ENCODE measurements at regions not wholly inside any gene's neighbourhood (a gene's known extent, or its start where the extent isn't known, plus 50 kb on each side); places are given as distances from the start of the nearest gene placed in this dataset.
"Not testable (repeated sequence)": the region's sequence is repeated elsewhere in the genome, so short reads cannot be mapped to it uniquely, and the experiment has no call there.

- Histone ChIP-seq H3K9me3 (ENCODE audit: control insufficient read depth in 2 of 2, insufficient read depth in 1 of 2, low read depth in 1 of 2, low read length in 1 of 2) (no peaks in the 10 kb centered on the region), H3K4me3 (ENCODE audit: low read depth in 1 of 2, low read length in 2 of 2) (no peak overlapping the region), H3K27me3 (ENCODE audit: control insufficient read depth in 1 of 2, insufficient read depth in 2 of 2, low read length in 2 of 2) (no peaks in the 10 kb centered on the region), H3K27ac (ENCODE audit: low read depth in 2 of 2, low read length in 1 of 2) (no peak overlapping the region), H3K4me1 (ENCODE audit: control insufficient read depth in 2 of 2, insufficient read depth in 2 of 2, low read length in 1 of 2) (no peaks in the 10 kb centered on the region), H3K36me3 (ENCODE audit: control insufficient read depth in 2 of 2, insufficient read depth in 2 of 2, low read length in 1 of 2) (no peaks in the 10 kb centered on the region)
Observed at GRCh38 chr6:94835264-94835663, 742.1 kb upstream of the MANEA start.

DNA sequence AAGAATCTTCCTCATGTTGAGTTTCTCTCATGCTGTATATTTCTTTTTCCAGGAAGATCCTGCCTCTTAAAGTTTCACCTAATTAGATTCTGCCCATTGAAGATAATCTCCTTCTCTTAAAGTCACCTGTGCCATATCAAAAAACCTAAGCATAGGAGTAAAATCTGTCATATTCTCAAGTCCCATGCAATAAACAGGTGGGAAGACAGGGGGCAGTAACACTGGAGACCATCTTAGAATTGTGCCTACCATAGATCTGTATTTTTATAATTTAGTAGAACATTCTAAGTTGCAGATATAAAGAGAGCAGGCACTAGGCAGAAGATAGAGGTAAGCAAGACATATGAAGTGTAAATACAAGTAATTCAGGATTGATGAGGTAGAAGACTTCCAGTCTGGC lies 763.5 kb upstream of the MANEA start:
- Histone ChIP-seq H3K4me3 (ENCODE audit: low read depth in 1 of 2, low read length in 2 of 2) (no peak overlapping the region), H3K9me3 (ENCODE audit: control insufficient read depth in 2 of 2, insufficient read depth in 1 of 2, low read depth in 1 of 2, low read length in 1 of 2) (no peaks in the 10 kb centered on the region), H3K4me1 (ENCODE audit: control insufficient read depth in 2 of 2, insufficient read depth in 2 of 2, low read length in 1 of 2) (no peaks in the 10 kb centered on the region), H3K27me3 (ENCODE audit: control insufficient read depth in 1 of 2, insufficient read depth in 2 of 2, low read length in 2 of 2) (no peaks in the 10 kb centered on the region), H3K36me3 (ENCODE audit: control insufficient read depth in 2 of 2, insufficient read depth in 2 of 2, low read length in 1 of 2) (no peaks in the 10 kb centered on the region), H3K27ac (ENCODE audit: low read depth in 2 of 2, low read length in 1 of 2) (no peak overlapping the region)

- WGBS, 2 donors: 40 to 42% methylated on average over 3 of the region's 3 CpGs
- Histone ChIP-seq H3K9me3 (ENCODE audit: control insufficient read depth in 2 of 2, insufficient read depth in 1 of 2, low read depth in 1 of 2, low read length in 1 of 2) (no peaks in the 10 kb centered on the region), H3K4me3 (ENCODE audit: low read depth in 1 of 2, low read length in 2 of 2) (no peak overlapping the region), H3K27me3 (ENCODE audit: control insufficient read depth in 1 of 2, insufficient read depth in 2 of 2, low read length in 2 of 2) (no peaks in the 10 kb centered on the region), H3K4me1 (ENCODE audit: control insufficient read depth in 2 of 2, insufficient read depth in 2 of 2, low read length in 1 of 2) (no peaks in the 10 kb centered on the region), H3K27ac (ENCODE audit: low read depth in 2 of 2, low read length in 1 of 2) (no peak overlapping the region), H3K36me3 (ENCODE audit: control insufficient read depth in 2 of 2, insufficient read depth in 2 of 2, low read length in 1 of 2) (no peaks in the 10 kb centered on the region)
Observed at GRCh38 chr6:94801344-94801743, 776.0 kb upstream of the MANEA start.

GRCh38 chr6:94785514-94785913 lies 791.8 kb upstream of the MANEA start:
- 75 to 80% methylated on average over 4 of the region's 4 CpGs for WGBS, 2 donors
- Histone ChIP-seq H3K9me3 (ENCODE audit: control insufficient read depth in 2 of 2, insufficient read depth in 1 of 2, low read depth in 1 of 2, low read length in 1 of 2) (no peaks in the 10 kb centered on the region), H3K4me1 (ENCODE audit: control insufficient read depth in 2 of 2, insufficient read depth in 2 of 2, low read length in 1 of 2) (no peaks in the 10 kb centered on the region), H3K36me3 (ENCODE audit: control insufficient read depth in 2 of 2, insufficient read depth in 2 of 2, low read length in 1 of 2) (no peaks in the 10 kb centered on the region), H3K27me3 (ENCODE audit: control insufficient read depth in 1 of 2, insufficient read depth in 2 of 2, low read length in 2 of 2) (no peaks in the 10 kb centered on the region), H3K27ac (ENCODE audit: low read depth in 2 of 2, low read length in 1 of 2) (no peak overlapping the region), H3K4me3 (ENCODE audit: low read depth in 1 of 2, low read length in 2 of 2) (no peak overlapping the region)

DNA sequence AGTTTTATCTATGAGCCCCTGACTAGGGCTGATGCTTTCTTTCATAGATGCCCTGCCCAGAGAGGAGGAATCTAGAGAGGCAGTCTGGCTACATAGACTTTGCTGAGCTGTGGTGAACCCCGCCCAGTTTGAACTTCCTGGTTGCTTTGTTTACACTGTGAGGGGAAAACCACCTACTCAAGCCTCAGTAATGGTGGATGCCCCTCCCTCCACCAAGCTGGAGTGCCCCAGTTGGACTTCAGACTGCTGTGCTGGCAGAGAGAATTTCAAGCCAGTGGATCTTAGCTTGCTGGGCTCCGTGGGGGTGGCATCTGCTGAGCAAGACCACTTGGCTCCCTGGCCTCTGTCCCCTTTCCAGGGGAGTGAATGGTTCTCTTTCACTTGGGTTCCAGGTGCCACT lies 792.3 kb upstream of the MANEA start:
- not testable (repeated sequence) for H3K9me3 ChIP-seq (ENCODE audit: control insufficient read depth in 2 of 2, insufficient read depth in 1 of 2, low read depth in 1 of 2, low read length in 1 of 2); H3K4me3 ChIP-seq (ENCODE audit: low read depth in 1 of 2, low read length in 2 of 2); H3K4me1 ChIP-seq (ENCODE audit: control insufficient read depth in 2 of 2, insufficient read depth in 2 of 2, low read length in 1 of 2); H3K27ac ChIP-seq (ENCODE audit: low read depth in 2 of 2, low read length in 1 of 2); H3K36me3 ChIP-seq (ENCODE audit: control insufficient read depth in 2 of 2, insufficient read depth in 2 of 2, low read length in 1 of 2); H3K27me3 ChIP-seq (ENCODE audit: control insufficient read depth in 1 of 2, insufficient read depth in 2 of 2, low read length in 2 of 2)
- WGBS, 2 donors: 68 to 75% methylated on average over 2 of the region's 2 CpGs

DNA sequence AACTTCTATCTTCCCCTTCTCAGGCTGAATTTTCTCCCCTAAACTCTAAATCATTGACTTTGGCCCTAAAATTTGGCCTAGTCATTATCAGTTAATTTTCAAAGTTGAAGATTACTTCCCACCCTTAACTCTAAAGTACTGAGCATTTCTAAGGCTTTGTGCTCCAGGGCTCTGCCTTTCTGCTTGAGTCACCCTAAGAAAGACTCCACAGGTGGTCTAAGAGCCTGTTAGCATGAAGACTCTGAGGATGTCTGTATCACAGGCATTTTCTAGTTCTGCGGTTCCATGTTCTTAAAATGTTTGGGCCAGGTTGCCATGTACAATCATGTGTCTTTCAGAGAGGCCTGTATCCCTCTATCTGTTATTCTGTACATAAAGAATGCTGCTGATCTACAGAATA lies 808.1 kb upstream of the MANEA start:
- Histone ChIP-seq H3K9me3 (ENCODE audit: control insufficient read depth in 2 of 2, insufficient read depth in 1 of 2, low read depth in 1 of 2, low read length in 1 of 2) (no peaks in the 10 kb centered on the region), H3K4me1 (ENCODE audit: control insufficient read depth in 2 of 2, insufficient read depth in 2 of 2, low read length in 1 of 2) (no peaks in the 10 kb centered on the region), H3K27me3 (ENCODE audit: control insufficient read depth in 1 of 2, insufficient read depth in 2 of 2, low read length in 2 of 2) (no peaks in the 10 kb centered on the region), H3K27ac (ENCODE audit: low read depth in 2 of 2, low read length in 1 of 2) (no peak overlapping the region), H3K4me3 (ENCODE audit: low read depth in 1 of 2, low read length in 2 of 2) (no peak overlapping the region), H3K36me3 (ENCODE audit: control insufficient read depth in 2 of 2, insufficient read depth in 2 of 2, low read length in 1 of 2) (no peaks in the 10 kb centered on the region)
- 86 to 88% methylated on average over 1 of the region's 1 CpG for WGBS, 2 donors

DNA sequence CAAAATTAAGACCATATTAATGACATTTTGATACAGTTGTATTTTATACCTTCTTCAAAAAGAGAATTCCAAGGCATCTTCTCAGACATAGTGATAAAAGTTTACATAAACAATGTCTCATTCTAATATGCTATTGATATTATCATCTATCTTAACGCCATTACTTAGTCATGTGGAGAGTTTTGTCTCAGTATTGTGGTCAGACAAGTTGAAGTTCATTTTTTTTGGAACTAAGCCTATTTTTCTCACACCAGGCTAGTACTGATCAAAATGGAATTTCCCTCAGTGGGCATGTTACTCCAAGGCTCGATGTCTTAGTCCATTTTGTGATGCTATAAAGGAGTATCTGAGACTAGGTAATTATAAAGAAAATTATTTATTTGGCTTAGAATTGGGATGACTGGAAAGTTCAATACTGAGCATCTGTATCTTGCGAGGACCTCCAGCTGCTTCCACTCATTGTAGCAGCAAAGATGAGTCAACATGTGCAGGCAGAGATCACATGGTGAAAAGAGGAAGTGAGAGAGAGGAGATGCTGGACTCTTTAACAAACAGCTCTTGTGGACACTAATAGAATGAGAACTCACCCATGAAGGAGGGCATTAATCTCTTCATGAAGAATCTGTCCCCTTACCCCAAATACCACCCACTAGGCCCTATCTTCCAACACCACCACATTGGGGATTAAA lies 825.5 kb upstream of the MANEA start:
- no peak overlapping the region for H3K27ac ChIP-seq (ENCODE audit: low read depth in 2 of 2, low read length in 1 of 2)
- WGBS, 2 donors: 72 to 75% methylated on average over 3 of the region's 3 CpGs
- H3K4me1 ChIP-seq (ENCODE audit: control insufficient read depth in 2 of 2, insufficient read depth in 2 of 2, low read length in 1 of 2): no peaks in the 10 kb centered on the region

GRCh38 chr6:94736236-94736635 lies 841.1 kb upstream of the MANEA start:
- Histone ChIP-seq H3K36me3 (ENCODE audit: control insufficient read depth in 2 of 2, insufficient read depth in 2 of 2, low read length in 1 of 2) (no peaks in the 10 kb centered on the region), H3K4me3 (ENCODE audit: low read depth in 1 of 2, low read length in 2 of 2) (no peak overlapping the region), H3K27ac (ENCODE audit: low read depth in 2 of 2, low read length in 1 of 2) (no peak overlapping the region), H3K27me3 (ENCODE audit: control insufficient read depth in 1 of 2, insufficient read depth in 2 of 2, low read length in 2 of 2) (no peaks in the 10 kb centered on the region), H3K4me1 (ENCODE audit: control insufficient read depth in 2 of 2, insufficient read depth in 2 of 2, low read length in 1 of 2) (no peaks in the 10 kb centered on the region), H3K9me3 (ENCODE audit: control insufficient read depth in 2 of 2, insufficient read depth in 1 of 2, low read depth in 1 of 2, low read length in 1 of 2) (peaks cover 2 to 6% of the 10 kb centered on the region in 2 donors)
- 88 to 89% methylated on average over 2 of the region's 2 CpGs for WGBS, 2 donors

More for the DNA sequence above, 825.5 kb upstream of the MANEA start:
- H3K4me3 ChIP-seq (ENCODE audit: low read depth in 1 of 2, low read length in 2 of 2): no peak overlapping the region
- H3K9me3 ChIP-seq (ENCODE audit: control insufficient read depth in 2 of 2, insufficient read depth in 1 of 2, low read depth in 1 of 2, low read length in 1 of 2): no peaks in the 10 kb centered on the region
- H3K36me3 ChIP-seq (ENCODE audit: control insufficient read depth in 2 of 2, insufficient read depth in 2 of 2, low read length in 1 of 2): no peaks in the 10 kb centered on the region
- no peaks in the 10 kb centered on the region for H3K27me3 ChIP-seq (ENCODE audit: control insufficient read depth in 1 of 2, insufficient read depth in 2 of 2, low read length in 2 of 2)

- Histone ChIP-seq H3K36me3 (ENCODE audit: control insufficient read depth in 2 of 2, insufficient read depth in 2 of 2, low read length in 1 of 2) (no peaks in the 10 kb centered on the region), H3K27ac (ENCODE audit: low read depth in 2 of 2, low read length in 1 of 2) (no peak overlapping the region), H3K4me1 (ENCODE audit: control insufficient read depth in 2 of 2, insufficient read depth in 2 of 2, low read length in 1 of 2) (no peaks in the 10 kb centered on the region), H3K27me3 (ENCODE audit: control insufficient read depth in 1 of 2, insufficient read depth in 2 of 2, low read length in 2 of 2) (no peaks in the 10 kb centered on the region), H3K9me3 (ENCODE audit: control insufficient read depth in 2 of 2, insufficient read depth in 1 of 2, low read depth in 1 of 2, low read length in 1 of 2) (peaks cover 2 to 6% of the 10 kb centered on the region in 2 donors), H3K4me3 (ENCODE audit: low read depth in 1 of 2, low read length in 2 of 2) (no peak overlapping the region)
- WGBS, 2 donors: 70 to 72% methylated on average over 7 of the region's 7 CpGs
Observed at GRCh38 chr6:94735270-94735669, 842.1 kb upstream of the MANEA start.

- peaks cover 2 to 6% of the 10 kb centered on the region in 2 donors for H3K9me3 ChIP-seq (ENCODE audit: control insufficient read depth in 2 of 2, insufficient read depth in 1 of 2, low read depth in 1 of 2, low read length in 1 of 2)
- 56 to 69% methylated on average over 1 of the region's 1 CpG for WGBS, 2 donors
Observed at GRCh38 chr6:94734751-94735150, 842.6 kb upstream of the MANEA start.

More at GRCh38 chr6:94734751-94735150, 842.6 kb upstream of the MANEA start:
- Histone ChIP-seq H3K36me3 (ENCODE audit: control insufficient read depth in 2 of 2, insufficient read depth in 2 of 2, low read length in 1 of 2) (no peaks in the 10 kb centered on the region), H3K27me3 (ENCODE audit: control insufficient read depth in 1 of 2, insufficient read depth in 2 of 2, low read length in 2 of 2) (no peaks in the 10 kb centered on the region), H3K4me1 (ENCODE audit: control insufficient read depth in 2 of 2, insufficient read depth in 2 of 2, low read length in 1 of 2) (no peaks in the 10 kb centered on the region), H3K27ac (ENCODE audit: low read depth in 2 of 2, low read length in 1 of 2) (no peak overlapping the region), H3K4me3 (ENCODE audit: low read depth in 1 of 2, low read length in 2 of 2) (no peak overlapping the region)

Measured in esophagus (tissue), 2 donors.